GM12875 (cell line): ENCODE measurements at regions not wholly inside any gene's neighbourhood (a gene's known extent, or its start where the extent isn't known, plus 50 kb on each side); places are given as distances from the start of the nearest gene placed in this dataset.

Source experiments
- H3K4me3 ChIP-seq: one replicate; pipeline ENCODE4 v1.5.1; 2011; ENCODE audit warnings: low read depth, low read length, control low read depth
- TF ChIP-seq, protein P1 (sequence below): IDR thresholded peaks from 2 replicates; pipeline ENCODE4 v1.5.1; 2011; ENCODE audit warnings: low read depth, mild to moderate bottlenecking, control low read depth, inconsistent platforms, low read length, moderate library complexity, borderline replicate concordance; ENCODE audit not compliant: insufficient read depth

DNA sequence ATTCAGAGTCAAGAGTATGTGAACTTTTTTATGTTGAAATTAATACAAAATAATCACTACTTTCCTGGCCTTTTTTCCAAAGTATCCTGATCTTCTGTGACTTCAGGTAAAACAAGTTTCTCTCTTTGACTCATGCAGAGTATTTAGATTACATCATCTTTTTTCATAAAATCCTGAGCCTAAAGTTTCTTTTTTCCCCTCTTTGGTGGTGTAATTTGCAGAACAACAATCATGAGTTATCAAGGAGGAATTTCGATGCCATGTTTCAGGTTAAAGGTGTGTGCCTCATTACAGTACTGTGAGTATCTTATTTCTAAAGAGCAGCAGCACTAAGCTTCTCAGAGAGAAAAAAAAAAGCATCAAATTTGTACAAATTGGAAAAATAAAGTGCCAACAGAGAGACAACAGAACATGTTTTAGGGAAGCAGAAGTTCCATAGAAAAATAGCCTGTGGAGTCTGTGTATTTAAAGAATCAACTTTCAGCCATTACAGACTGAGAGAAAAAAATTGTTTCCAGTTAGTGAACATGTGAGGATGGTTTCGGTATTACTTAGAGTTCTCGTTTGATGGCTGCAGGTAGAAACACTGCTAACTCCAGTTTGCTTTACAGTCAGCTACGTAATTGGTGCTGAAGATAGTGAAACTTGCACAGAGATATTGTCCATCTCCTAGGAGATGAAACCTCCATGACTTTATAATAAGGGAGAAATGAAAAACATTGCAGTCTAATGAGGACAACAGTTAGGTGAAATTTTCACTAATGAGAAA is 78.1 kb upstream of the PCDH9 start:
- TF ChIP-seq, protein P1, sequence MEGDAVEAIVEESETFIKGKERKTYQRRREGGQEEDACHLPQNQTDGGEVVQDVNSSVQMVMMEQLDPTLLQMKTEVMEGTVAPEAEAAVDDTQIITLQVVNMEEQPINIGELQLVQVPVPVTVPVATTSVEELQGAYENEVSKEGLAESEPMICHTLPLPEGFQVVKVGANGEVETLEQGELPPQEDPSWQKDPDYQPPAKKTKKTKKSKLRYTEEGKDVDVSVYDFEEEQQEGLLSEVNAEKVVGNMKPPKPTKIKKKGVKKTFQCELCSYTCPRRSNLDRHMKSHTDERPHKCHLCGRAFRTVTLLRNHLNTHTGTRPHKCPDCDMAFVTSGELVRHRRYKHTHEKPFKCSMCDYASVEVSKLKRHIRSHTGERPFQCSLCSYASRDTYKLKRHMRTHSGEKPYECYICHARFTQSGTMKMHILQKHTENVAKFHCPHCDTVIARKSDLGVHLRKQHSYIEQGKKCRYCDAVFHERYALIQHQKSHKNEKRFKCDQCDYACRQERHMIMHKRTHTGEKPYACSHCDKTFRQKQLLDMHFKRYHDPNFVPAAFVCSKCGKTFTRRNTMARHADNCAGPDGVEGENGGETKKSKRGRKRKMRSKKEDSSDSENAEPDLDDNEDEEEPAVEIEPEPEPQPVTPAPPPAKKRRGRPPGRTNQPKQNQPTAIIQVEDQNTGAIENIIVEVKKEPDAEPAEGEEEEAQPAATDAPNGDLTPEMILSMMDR, result no peak
- no peak overlapping the region for H3K4me3 ChIP-seq

DNA sequence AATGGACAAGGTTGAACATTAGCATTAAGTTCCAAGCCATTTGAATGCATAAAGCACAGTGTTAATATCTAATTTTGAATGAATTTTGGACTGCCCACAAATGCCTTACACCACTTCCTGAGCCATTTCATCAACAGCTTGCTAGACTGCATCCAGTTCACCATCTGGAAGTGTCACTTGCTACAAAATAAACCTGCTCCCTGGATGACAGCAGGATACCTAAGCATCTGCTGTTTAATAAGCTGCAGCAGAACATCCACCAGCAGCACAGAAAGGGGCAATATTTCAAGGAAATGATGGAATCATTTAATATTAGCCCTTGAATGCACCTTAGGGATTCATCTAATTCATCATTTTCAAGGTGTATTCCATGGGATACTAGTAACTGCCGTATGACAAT is 76.6 kb upstream of the PCDH9 start:
- H3K4me3 ChIP-seq, result no peak overlapping the region
- TF ChIP-seq, protein P1, result no peak

DNA sequence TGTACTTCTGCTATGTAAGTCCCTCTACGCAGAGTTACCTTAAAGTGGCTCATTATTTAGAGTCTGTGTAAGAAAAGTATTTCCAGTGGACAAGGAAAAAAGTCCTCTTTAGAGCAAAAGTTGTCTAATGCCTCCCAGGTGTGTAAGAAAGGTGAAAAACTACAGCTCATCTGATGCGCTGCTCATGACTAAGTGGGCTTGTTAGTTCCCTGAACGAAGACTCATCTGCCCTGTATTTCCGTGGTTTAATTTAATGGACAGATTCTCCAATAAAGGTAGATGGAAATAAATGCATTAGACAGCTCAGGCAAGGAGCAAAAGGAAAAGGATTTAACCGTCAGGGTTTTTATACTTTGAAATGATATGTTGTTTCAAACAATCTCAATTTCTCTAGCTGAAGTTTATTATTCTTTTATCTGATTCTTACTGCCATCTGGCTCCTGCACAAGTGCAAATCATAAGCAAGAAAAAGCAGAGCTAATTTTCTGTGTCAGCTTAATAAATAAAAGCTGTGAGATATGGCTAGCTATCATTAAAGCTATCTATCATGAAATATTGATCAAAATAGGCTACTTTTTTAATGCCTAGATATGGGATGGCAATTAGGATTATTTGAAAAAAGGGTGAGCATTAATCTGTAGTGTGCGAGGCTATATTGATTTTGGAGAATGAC is 73.7 kb upstream of the PCDH9 start:
- no peak overlapping the region for H3K4me3 ChIP-seq
- TF ChIP-seq, protein P1, result no peak

DNA sequence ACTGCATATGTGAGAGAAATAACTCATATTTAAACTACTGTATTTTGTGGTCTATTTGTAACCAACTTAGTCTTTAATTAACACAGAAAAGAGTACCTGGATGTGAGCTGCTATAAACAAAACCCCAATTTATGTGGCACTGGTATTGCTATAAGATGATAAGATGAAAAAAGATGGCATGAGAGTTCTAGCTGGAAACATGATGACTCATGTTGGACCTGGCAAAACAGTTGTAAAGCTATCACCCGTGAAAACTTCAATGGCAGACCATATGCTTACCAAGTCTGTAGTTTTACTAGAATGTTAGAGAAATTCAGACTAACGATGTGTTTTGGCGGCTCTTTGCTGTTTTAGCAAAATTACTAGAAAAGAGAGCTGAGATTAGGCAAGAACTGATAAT is 69.6 kb upstream of the PCDH9 start:
- TF ChIP-seq, protein P1, result no peak
- H3K4me3 ChIP-seq, result no peak overlapping the region

DNA sequence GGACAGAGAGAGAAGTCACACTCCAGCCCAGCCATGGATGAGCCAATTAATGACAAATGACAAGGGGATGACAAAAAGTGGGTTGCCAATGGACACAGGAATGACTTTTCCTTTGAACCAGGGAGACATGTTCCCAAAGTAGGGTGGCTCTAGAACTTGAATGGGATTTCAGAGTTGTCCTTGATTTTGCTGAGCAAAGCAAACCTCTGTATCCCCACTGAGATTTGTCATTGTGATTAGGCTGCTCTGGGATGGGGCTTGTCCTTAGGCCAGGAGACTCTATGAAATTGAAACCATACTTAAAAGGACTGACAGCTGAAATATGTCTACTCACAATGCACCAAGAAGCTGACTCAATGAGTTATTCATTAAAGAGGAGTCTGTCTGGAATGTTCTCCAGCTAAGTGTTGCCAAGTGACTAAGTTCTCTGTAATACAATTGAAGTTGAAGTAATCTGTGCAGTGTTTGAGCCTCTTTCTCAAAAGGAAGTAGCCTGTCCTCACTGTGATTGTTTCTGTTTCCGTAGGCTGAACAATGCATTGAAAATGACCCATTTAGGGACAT is 69.0 kb upstream of the PCDH9 start:
- TF ChIP-seq, protein P1, result no peak
- no peak overlapping the region for H3K4me3 ChIP-seq

DNA sequence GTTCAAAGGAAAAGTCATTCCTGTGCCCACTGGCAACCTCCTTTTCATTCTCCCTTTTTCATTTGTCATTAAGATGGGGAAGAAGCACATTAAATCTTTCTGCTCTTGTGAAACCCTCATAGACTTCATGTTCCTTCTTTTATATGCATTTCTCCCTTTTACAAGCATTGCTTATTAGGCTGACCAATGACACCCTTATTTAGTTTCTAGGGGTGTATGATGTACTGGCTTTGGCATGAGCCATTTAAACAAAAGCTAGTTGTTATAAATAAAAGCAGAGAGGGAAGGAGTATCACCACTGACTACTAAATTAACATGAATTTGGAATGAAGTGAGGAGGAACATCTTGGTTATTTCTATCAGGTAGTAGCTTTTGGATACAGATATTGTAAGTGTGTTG is 68.2 kb upstream of the PCDH9 start:
- TF ChIP-seq, protein P1, result no peak

More for the DNA sequence above, 68.2 kb upstream of the PCDH9 start:
- no peak overlapping the region for H3K4me3 ChIP-seq
